ENCODE measurements at regions not wholly inside any gene's neighbourhood (a gene's known extent, or its start where the extent isn't known, plus 50 kb on each side); places are given as distances from the start of the nearest gene placed in this dataset.

- TF ChIP-seq EZH2phosphoT487 (conservative IDR thresholded peaks at IDR 0.05; ENCODE audit: low read length) (no peak), CTCF (IDR thresholded peaks at IDR 0.05; ENCODE audit: insufficient read depth, low read length, poor library complexity, severe bottlenecking) (no peak)
Observed at GRCh38 chr2:51526766-51527165, 494.8 kb upstream of the NRXN1 start.

Data from SU-DHL-6 (cell line).